Adipose tissue (tissue), 3 donors: ENCODE measurements at regions not wholly inside any gene's neighbourhood (a gene's known extent, or its start where the extent isn't known, plus 50 kb on each side); places are given as distances from the start of the nearest gene placed in this dataset.
"Not testable (repeated sequence)": the region's sequence is repeated elsewhere in the genome, so short reads cannot be mapped to it uniquely, and the experiment has no call there.

Experiments used
- H3K27ac ChIP-seq: one replicate; pipeline ENCODE4 v1.5.1; 2013; ENCODE audit warnings: low read depth, low read length
- WGBS, 3 donors: extraction: QIAGEN DNeasy Blood & Tissue Kit; methylation state at CpG; one replicate each; pipeline ENCODE4 v1.1.7; 2013; 5-methylcytosine and 5-hydroxymethylcytosine counted together
- donor health status: healthy with polysubstance abuse.
- donor health status: Bipolar disorder and iron deficiency.
- donor health status: healthy.

DNA sequence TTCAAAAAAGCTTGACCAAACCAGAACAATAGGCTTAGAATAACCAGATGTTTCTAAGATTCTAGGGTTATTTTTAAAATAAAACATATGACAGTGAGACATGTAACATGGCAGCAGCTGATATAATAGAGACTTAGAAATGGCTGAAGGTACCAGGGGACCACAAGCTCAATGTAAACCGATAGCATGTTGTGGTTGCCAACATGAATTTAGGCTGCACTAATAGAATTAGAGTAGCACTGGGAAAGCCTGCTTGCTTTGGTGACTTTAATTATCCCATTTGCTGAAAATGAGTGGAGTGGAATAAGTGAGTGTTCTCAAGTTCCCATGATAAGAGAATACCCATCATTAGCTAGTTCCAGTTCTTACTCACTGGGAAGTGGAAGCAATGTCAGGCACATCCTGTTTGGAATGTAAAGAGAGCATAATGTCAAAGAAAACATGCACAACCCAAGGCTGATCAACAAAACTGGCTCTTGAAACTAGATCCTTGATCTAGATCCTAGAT, 621.2 kb upstream of the CDH5 start:
- H3K27ac ChIP-seq, result no peak overlapping the region
- 71 to 98% (median 97%) methylated on average over 1 of the region's 1 CpG for WGBS, 3 donors

DNA sequence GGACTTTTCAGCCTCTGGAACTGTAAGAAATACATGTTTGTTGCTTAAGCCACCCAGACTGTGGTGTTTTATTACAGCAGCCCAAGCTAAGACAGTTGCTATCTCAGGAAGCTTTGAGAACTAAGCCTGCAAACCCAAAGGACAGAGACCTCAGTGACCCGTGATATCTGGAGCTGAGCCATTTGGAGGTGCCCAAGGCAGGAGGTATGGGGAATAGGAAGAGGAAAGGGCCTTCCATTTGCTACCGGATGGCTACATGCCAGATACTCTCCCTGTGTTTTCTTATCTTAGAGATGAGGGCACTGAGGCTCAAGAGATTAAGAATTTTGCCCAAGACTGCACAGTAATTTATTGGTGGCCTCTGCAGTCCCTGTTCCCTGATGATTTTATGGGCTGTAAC, 622.1 kb upstream of the CDH5 start:
- no peak overlapping the region for H3K27ac ChIP-seq
- 70 to 81% (median 75%) methylated on average over 2 of the region's 2 CpGs for WGBS, 3 donors

DNA sequence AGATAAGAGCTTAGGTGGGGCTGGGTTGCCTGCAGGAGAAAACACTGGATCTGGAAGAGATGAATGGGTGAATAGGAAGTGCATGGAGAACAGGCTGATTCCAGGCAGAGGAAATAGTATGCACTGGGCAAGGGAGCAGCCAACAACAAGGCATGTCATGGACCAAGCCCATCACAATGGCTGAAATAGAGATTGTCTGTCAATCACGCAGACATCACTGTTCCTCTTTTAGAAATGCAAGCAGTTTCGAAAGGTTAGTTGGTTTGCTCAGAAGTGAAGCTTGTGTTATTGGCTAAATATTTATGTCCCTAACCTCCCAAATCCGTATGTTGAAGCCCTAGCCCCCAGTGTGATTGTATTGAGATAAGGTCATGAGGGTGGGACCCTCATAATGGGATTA, 621.7 kb upstream of the CDH11 start:
- 80 to 84% (median 81%) methylated on average over 3 of the region's 3 CpGs for WGBS, 3 donors

DNA sequence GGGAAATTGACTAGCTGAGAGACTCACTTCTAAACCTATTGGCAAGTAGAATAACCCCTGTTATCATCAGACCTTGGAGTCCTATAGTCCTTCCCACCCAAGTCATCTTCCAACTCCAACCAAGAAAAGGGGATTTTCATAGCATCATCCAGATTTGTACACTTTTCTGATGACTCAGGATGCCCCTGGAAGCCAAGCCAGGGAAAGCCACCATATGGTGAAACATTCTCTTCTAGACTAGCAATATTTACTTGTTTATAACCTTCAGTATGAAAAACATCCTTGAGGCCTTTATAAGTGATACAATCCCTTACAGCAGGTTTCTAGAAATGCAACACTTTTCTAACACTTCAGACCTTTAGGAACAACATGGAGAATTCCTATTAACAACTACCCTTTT, 618.8 kb upstream of the CDH11 start:
- no peak overlapping the region for H3K27ac ChIP-seq

More for the DNA sequence above, 621.7 kb upstream of the CDH11 start:
- no peak overlapping the region for H3K27ac ChIP-seq

DNA sequence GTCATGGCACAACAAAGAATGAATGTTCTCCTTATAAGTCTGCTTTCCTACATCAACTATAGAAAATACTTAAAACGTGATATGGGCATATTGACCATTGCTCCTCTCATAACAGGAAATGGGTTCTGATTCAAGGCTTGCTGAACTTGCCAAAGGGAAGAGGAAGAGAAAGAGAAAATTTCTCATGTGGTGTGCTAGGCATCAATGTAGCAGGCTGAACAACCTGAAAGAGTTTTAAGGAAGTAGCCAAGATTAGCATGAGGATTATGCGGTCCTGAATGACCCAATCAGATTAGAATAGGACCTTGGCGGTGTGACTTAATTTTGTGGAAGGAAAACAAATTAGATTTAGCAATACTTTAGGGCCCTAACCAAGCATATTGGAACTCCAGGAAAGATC, 617.7 kb upstream of the CDH11 start:
- no peak overlapping the region for H3K27ac ChIP-seq
- 59 to 68% (median 67%) methylated on average over 3 of the region's 3 CpGs for WGBS, 3 donors

DNA sequence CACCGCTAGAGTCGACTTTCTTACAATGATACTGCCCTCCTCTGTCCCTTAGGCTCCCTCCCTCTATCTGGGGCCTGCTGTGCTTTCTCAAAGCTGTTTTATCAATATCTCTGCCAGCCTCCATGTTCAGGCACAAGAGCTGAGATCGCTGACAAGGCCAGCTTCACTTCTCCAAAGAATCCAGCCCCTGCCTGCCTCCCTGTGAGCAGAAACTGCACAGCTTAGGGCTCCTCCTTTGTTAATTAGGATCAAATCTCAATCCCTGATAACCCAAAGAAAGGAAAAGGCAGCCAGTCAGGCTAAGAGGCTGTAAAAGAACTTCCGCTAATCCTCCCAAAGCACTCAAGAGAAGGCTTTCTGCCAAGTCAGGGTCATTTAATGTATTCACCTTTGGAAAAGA, 616.0 kb upstream of the CDH11 start:
- WGBS, 3 donors, result 43 to 52% (median 43%) methylated on average over 4 of the region's 4 CpGs
- no peak overlapping the region for H3K27ac ChIP-seq

DNA sequence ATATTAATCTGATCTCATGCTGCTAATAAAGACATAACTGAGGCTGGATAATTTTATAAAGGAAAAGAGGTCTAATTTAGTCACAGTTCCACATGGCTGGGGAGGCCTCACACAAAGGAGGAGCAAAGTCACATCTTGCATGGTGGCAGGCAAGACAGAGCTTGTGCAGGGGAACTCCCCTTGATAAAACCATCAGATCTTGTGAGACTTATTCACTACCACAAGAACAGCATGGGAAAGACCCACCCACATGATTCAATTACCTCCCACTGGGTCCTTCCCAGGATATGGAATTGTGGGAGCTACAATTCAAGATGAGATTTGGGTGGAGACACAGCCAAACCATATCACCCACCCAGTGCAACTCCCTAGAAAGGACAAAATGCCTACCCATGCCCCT, 613.8 kb upstream of the CDH11 start:
- H3K27ac ChIP-seq, result not testable (repeated sequence)

DNA sequence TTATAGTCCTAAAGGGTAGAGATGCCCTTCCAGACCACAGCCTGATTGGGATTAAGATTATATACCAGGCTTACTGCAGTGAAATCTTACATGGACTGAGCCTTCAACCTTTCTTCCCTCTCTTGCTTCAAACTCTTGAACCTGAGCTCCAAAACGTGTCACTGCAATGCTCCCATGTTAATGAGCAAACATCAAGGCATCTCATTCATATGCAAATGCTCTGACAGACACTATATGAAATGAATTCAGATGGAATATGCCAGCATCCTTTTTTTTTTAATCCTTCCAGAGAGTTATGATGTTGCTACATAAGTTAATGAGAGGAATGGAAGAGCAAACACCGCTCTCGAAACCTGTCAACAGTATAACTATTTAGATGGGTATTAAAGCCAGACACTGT, 611.9 kb upstream of the CDH11 start:
- H3K27ac ChIP-seq, result no peak overlapping the region
- WGBS, 3 donors, result 63 to 89% (median 87%) methylated on average over 3 of the region's 3 CpGs

DNA sequence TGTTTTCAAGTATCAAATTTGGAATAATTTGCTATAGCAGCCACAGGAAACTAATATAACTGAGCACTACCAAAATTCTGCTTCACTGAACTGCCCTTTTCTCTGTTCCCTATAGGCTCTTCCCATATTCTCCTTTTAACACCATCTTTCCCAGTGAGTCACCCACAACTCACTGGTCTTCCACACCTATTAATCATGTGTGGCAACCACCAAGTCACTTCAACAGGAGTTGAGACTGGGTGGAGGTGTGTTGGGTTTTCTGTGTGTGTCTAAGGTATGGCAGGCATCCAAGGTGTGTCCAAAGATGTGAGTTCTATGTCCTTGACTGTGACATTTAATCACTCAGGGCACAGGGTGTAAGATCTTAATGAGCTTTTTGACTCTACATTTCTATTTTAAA, 610.0 kb upstream of the CDH11 start:
- H3K27ac ChIP-seq, result no peak overlapping the region

DNA sequence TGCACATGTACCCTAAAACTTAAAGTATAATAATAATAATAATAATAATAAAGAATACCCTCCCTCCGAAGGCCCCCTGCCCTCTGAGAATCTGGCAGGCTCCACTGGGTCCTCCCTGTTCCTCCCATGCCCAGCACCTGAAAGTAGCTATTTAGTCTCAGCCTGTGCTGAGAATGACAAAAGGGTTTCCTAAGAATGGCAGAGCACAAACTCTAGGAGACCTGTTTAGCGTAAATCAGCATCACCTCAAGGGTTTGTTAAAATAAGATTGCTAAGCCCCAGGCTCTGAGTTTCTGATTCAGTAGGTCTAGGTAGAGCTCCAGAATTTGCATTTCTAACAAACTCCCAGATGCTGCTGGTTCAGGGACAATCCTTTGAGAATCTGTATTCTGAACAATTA, 606.8 kb upstream of the CDH11 start:
- WGBS, 3 donors, result 81 to 92% (median 83%) methylated on average over 2 of the region's 2 CpGs
- H3K27ac ChIP-seq, result no peak overlapping the region

DNA sequence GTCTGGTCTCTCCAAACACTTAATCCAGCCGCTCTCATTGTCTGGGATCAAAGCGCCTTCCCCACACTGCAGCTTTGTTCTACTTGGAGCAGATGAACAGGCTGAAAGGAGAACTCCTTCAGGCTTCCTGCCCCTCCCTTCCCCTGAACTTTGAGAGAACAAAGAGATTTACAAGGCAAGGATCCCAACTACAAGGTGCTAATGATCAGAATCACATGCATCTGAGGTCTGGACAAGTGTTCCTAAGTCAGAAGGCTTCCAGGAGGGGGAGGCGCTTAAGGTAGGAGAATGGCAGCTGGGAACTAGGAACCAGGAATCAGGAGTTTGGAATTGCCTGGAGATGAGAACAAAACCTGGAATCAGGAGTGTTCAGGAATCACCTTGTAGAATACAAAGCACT, 606.3 kb upstream of the CDH11 start:
- no peak overlapping the region for H3K27ac ChIP-seq
- WGBS, 3 donors, result 49 to 62% (median 61%) methylated on average over 3 of the region's 3 CpGs

DNA sequence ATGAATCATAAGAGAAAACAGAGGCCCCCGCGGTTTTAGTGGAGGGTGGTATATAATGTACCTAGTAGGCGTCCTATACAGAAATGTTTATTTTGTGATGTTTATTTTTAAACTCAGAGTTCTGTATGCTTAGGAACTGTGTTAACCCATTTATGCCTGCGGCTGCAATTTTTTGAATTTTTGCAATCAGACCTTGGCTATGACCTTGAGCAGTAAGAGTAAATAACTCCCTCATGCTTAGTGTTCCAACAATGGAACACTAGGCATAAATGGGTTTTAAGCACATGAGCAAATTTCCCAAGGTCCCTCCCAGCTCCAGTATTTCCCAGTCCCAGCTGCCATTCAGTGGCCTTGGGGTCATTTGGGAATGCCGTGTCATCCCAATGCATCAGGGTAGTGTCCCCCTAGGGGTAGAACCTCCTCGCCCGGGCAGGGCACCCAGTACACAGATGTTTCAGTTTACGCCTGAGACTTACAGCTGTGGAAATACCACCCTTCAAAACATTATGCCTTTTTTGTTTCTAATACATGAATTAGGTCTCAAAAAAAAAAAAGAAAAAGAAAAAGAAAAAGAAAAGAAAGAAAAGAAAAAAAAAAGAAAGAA, 605.8 kb upstream of the CDH11 start:
- H3K27ac ChIP-seq, result no peak overlapping the region

DNA sequence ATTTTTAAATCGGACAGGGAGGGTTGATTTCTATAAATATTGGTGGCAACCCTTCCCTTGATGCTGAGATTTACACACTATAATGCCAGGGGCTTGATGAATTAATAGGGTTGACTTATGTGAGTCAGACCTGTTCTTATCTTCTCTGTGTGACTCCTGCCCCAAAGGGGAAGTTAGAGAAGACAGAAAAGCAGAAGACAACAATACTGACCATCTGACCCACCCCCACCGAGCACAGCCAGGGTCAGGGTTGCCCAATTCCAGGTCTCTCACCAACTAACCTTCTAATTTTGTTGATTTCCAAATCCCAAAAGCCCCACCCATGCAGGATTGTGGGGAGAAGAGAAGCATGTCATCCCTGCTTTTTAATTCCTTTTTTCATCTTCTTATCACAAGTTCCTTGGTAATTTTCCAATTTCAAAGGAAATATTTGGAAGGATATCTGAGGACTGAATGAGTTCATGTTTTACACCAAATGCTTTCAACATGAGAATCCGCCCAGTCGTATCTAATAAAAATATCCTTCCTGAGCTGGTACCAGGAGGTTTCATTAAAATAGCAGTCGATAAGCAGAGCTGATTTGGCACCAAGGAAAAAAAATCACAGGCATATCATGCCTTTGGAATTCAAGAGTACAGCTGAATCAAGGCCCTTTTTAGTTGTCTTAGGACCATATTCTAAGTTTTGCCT, 603.4 kb upstream of the CDH11 start:
- WGBS, 3 donors, result 38 to 54% (median 51%) methylated on average over 5 of the region's 5 CpGs
- no peak overlapping the region for H3K27ac ChIP-seq

More for the DNA sequence above, 605.8 kb upstream of the CDH11 start:
- 39 to 74% (median 74%) methylated on average over 8 of the region's 8 CpGs for WGBS, 3 donors

DNA sequence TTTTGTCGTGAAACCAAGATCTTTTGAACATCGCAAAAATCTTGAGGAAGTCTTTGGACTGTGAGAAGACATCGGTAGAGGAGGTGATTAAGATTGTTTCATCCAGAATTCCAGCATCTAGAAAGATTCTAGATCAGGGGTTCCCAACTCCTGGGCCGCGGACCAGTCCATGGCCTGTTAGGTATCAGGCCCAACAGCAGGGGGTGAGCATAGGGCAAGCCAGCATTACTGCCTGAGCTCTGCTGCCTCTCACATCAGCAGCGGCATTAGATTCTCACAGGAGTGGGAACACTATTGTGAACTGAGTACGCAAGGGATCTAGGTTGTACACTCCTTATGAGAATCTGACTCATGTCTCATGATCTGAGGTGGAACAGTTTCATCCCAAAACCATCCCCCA, 600.6 kb upstream of the CDH11 start:
- 94 to 97% (median 96%) methylated on average over 7 of the region's 7 CpGs for WGBS, 3 donors

DNA sequence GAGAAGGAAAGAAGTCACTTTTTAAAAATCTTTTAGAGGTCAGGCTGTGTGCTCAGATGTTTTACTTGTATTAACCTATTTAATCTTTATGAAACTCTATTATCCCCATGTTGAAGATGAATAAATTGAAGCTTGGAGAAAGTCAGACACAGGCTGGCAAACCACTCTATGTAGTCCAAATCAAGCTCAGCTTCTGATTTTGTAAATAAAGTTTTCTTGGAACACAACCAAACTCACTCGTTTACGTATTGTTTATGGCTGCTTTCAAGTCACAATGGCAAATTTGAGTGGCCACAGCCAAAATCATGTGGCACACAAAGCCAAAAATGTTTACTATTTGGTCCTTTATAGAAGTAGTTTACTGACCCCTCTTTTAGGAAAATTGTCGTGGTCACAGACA, 596.0 kb upstream of the CDH11 start:
- WGBS, 3 donors, result 61 to 84% (median 70%) methylated on average over 3 of the region's 3 CpGs
- no peak overlapping the region for H3K27ac ChIP-seq

More for the DNA sequence above, 600.6 kb upstream of the CDH11 start:
- H3K27ac ChIP-seq, result no peak overlapping the region

DNA sequence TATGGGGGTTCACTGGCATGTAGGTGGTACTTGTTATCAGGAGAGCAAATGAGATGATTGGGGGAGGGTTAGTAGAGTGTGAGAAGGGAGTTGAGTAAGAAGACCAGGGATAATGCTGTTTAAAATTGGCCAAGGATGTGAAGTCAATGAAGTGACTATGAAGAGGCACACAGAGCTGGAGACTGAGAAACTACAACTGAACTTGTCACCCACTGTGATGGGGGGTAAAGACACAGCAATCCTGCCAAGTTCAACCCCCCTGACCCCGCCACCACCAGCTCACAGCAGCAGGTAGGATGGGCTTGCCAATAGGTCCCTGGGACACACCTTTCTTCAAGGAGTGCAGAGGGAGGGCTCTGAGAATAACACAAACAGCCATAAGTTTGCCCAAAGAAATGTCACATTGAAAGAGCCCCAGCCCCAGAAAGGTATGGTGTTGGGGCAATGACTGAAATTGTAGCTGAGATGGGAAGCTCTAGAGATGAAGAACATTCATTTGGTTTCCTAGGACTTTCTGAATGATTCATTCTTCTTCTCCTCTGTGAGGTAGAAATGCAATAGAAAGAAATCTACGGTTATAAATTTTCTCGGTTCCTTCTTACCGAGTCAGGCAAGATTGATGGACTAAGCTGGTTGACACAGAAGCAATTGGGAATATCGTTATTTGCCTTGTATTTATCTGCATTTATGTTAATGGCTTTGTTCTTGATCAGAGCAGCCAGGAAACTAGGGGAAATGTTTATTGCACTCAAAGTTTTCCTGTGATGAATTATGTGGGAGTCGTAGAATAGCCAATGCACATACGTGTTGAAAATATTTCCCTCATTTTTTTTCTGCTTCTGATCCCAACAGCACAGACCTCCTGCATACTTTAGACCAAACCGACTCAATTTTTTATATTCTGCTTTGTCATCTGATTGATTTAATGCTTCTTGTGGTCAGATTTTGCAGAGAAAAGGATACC, 595.2 kb upstream of the CDH11 start:
- WGBS, 3 donors, result 17 to 49% (median 22%) methylated on average over 8 of the region's 8 CpGs
- no peak overlapping the region for H3K27ac ChIP-seq

DNA sequence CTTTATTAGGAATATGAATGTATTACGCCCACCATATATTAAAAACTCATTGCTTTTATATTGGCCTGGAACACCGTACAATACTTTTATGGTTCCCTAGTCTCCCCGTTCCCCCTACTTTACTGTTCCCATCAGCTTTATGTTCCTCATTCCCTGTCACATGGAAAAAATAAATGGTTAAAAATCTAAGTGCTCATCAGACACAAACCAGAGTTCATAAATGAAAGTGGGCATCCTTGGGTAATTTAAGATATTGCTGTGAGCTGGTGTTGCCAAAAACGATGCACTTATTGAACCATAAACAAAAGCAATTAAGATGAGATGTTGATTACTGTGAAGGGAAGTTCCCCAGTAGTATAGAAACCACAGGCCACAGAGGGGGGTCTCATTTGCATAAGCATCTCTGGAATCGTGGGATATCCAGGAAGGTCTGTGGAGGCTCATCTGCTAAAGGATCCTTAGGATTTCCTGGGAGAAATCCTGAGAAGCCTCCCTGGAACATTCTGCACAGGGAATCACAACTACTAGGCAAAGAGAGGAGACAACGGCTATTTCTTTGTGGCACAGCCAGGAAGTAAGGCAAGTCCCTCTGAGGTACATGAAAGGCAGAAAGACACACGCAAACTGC, 591.4 kb upstream of the CDH11 start:
- 53 to 63% (median 63%) methylated on average over 7 of the region's 7 CpGs for WGBS, 3 donors
- no peak overlapping the region for H3K27ac ChIP-seq

DNA sequence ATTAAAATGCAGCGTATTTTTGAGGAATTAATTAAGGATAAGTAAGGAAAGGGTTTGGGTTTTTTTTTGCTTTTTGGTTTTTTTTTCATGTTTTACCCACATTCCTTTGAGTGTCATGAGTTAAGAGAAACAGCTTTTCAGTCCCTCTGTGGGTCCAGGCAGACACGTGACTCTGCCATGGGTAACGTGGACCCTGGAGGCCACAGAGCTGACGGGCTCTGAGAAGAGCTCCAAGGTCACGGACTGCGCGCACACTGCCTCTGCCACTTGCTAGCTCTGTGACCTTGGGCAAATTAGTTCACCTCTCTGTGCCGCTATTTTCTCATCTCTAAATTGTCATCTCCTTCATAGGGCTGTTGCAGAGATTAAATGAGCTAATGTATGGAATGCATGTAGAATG, 588.2 kb upstream of the CDH11 start:
- 66 to 89% (median 85%) methylated on average over 8 of the region's 8 CpGs for WGBS, 3 donors
- H3K27ac ChIP-seq, result no peak overlapping the region

DNA sequence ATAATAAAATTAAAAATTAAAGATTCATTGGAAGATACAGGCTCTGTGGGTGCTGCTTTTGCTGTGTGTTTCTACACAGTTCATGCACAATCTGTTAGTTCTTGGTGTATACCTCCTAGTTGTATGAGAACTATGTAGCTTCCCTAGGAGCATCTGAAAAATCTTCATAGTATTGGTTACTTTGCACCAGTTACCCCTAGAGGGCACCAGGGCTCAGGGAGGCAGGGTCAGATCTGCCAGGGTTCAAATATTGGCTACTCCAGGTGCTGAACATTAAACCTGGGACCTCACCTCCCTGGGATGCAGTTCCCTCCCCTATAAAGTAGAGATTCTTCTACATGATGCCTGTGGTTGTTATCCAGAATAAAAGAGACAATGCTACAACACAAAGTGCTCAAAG, 583.0 kb upstream of the CDH11 start:
- no peak overlapping the region for H3K27ac ChIP-seq
